Body of pancreas (tissue), 4 donors: ENCODE measurements at regions not wholly inside any gene's neighbourhood (a gene's known extent, or its start where the extent isn't known, plus 50 kb on each side); places are given as distances from the start of the nearest gene placed in this dataset.

ENCODE experiments used
- ATAC-seq: fragments of 150-250 bp; one replicate; pipeline ENCODE4 v1.9.1; 2016
- DNase-seq, 4 donors: peaks; one replicate each; pipeline ENCODE4 v3.0.0-alpha.2; 2019
- H3K27ac ChIP-seq, 4 donors: fragments of 200-600 bp; sonication (generic); 1 replicate in 3 of 4; 2 replicates in 1 of 4; pipeline versions ENCODE4 v1.5.1 to v1.6.1; 2016 to 2019; ENCODE audit warnings: mild to moderate bottlenecking in 1 of 4, mixed read lengths in 1 of 4, moderate library complexity in 1 of 4
- H3K27me3 ChIP-seq, 2 donors: fragments of 200-600 bp; sonication (generic); one replicate each; pipeline ENCODE4 v1.6.0; 2016; ENCODE audit warnings: mild to moderate bottlenecking in 1 of 2
- H3K36me3 ChIP-seq, 2 donors: fragments of 200-600 bp; sonication (generic); replicated peaks in 1 of 2; 2 replicates each; pipeline ENCODE4 v1.5.1; 2016; ENCODE audit warnings: low read depth in 2 of 2; ENCODE audit not compliant: insufficient read depth in 1 of 2
- H3K4me1 ChIP-seq: fragments of 200-600 bp; sonication (generic); one replicate; pipeline ENCODE4 v1.6.0; 2016
- H3K4me3 ChIP-seq, 2 donors: fragments of 200-600 bp; sonication (generic); 1 replicate in 1 of 2; 2 replicates in 1 of 2; pipeline ENCODE4 v1.5.1; 2016 to 2019
- H3K9me3 ChIP-seq, 3 donors: fragments of 200-600 bp; sonication (generic); 1 replicate in 2 of 3; 2 replicates in 1 of 3; pipeline ENCODE4 v1.5.1; 2016
- CTCF ChIP-seq, 7 experiments: fragments of 450-650 bp in 4 of 7; fragments of 200-600 bp in 3 of 7; sonication (generic) in 3 of 7; IDR thresholded peaks; one replicate each; pipeline ENCODE4 v1.5.1; 2016 to 2019; ENCODE audit warnings: antibody characterized with exemption in 7 of 7
- POLR2A ChIP-seq, 3 donors: fragments of 450-650 bp; IDR thresholded peaks; one replicate each; pipeline ENCODE4 v1.6.1; 2016; ENCODE audit warnings: antibody characterized with exemption in 3 of 3, mild to moderate bottlenecking in 2 of 3
- WGBS, 2 donors: methylation state at CpG; one replicate each; pipeline ENCODE4 v1.1.5; 2017; 5-methylcytosine and 5-hydroxymethylcytosine counted together
- intact Hi-C: fragments of 100-400 bp; cut with DNase I; formaldehyde crosslinking; loops from one replicate; pipeline ENCODE4 v1.15.1; 2023

- Histone ChIP-seq H3K9me3 (no peaks in the 10 kb centered on the region), H3K27me3 (no peaks in the 10 kb centered on the region), H3K4me1 (peaks cover 4% of the 10 kb centered on the region), H3K27ac (no peak overlapping the region), H3K36me3 (no peaks in the 10 kb centered on the region), H3K4me3 (no peak overlapping the region)
- intact Hi-C loops = no loop called here
- ATAC-seq (no peak), DNase-seq (no peak)
- 85 to 86% methylated on average over 2 of the region's 2 CpGs for WGBS, 2 donors
- TF ChIP-seq POLR2A (IDR thresholded peaks at IDR 0.05) (no peak), CTCF (IDR thresholded peaks at IDR 0.05) (no peak)
Measured at GRCh38 chr13:90958866-90959265, 388.6 kb upstream of the MIR17HG start.

- H3K27ac ChIP-seq = no peak overlapping the region
- H3K36me3 ChIP-seq = no peaks in the 10 kb centered on the region
- no peaks in the 10 kb centered on the region for H3K27me3 ChIP-seq
- TF ChIP-seq POLR2A (IDR thresholded peaks at IDR 0.05) (no peak), CTCF (IDR thresholded peaks at IDR 0.05) (peak in 5 of 7 experiments; percentile 15 to 49 (median 42))
- intact Hi-C loops = no loop called here
- no peak overlapping the region for H3K4me3 ChIP-seq
- WGBS, 2 donors = 21 to 35% methylated on average over 2 of the region's 2 CpGs
- no peak for ATAC-seq
- no peaks in the 10 kb centered on the region for H3K9me3 ChIP-seq
- H3K4me1 ChIP-seq = no peaks in the 10 kb centered on the region
- peak in 3 of 4 donors; percentile 22 to 45 (median 28) for DNase-seq
Measured at GRCh38 chr13:90968166-90968904, 379.2 kb upstream of the MIR17HG start.

GRCh38 chr13:90974249-90974975 lies 373.1 kb upstream of the MIR17HG start:
- Histone ChIP-seq H3K27me3 (no peaks in the 10 kb centered on the region), H3K36me3 (no peaks in the 10 kb centered on the region), H3K4me1 (no peaks in the 10 kb centered on the region), H3K9me3 (no peaks in the 10 kb centered on the region), H3K27ac (no peak overlapping the region), H3K4me3 (no peak overlapping the region)
- TF ChIP-seq POLR2A (IDR thresholded peaks at IDR 0.05) (no peak), CTCF (IDR thresholded peaks at IDR 0.05) (no peak)
- intact Hi-C loops = no loop called here
- WGBS, 2 donors = 19 to 20% methylated on average over 3 of the region's 3 CpGs
- no peak for DNase-seq
- ATAC-seq = no peak

GRCh38 chr13:90979059-90979458 lies 368.4 kb upstream of the MIR17HG start:
- TF ChIP-seq POLR2A (IDR thresholded peaks at IDR 0.05) (no peak), CTCF (IDR thresholded peaks at IDR 0.05) (no peak)
- 38 to 51% methylated on average over 3 of the region's 3 CpGs for WGBS, 2 donors
- H3K9me3 ChIP-seq = no peaks in the 10 kb centered on the region
- no peaks in the 10 kb centered on the region for H3K4me1 ChIP-seq
- ATAC-seq = no peak
- H3K4me3 ChIP-seq = no peak overlapping the region
- no peaks in the 10 kb centered on the region for H3K27me3 ChIP-seq
- no peak overlapping the region for H3K27ac ChIP-seq
- H3K36me3 ChIP-seq = no peaks in the 10 kb centered on the region
- DNase-seq = no peak
- intact Hi-C loops = no loop called here
